Astrocyte of the cerebellum (primary cell): ENCODE measurements at regions not wholly inside any gene's neighbourhood (a gene's known extent, or its start where the extent isn't known, plus 50 kb on each side); places are given as distances from the start of the nearest gene placed in this dataset.

ENCODE experiments used
- DNase-seq: peaks from one replicate; pipeline ENCODE4 v3.0.0-alpha.2; 2011; ENCODE audit warnings: low read depth
- H3K4me3 ChIP-seq: 2 replicates; pipeline ENCODE4 v1.5.1; 2011; ENCODE audit warnings: mild to moderate bottlenecking, low read depth, low read length, moderate library complexity
- in situ Hi-C: cut with HindIII; loops from 2 replicates; pipeline ENCODE4 v1.10.0; 2017; ENCODE audit warnings: low sequenced_read_pairs
- TF ChIP-seq, protein P1 (sequence below): IDR thresholded peaks from 2 replicates; pipeline ENCODE4 v1.5.1; 2012; ENCODE audit warnings: low read length, low read depth, moderate library complexity, mild to moderate bottlenecking; ENCODE audit errors: missing control alignments

DNA sequence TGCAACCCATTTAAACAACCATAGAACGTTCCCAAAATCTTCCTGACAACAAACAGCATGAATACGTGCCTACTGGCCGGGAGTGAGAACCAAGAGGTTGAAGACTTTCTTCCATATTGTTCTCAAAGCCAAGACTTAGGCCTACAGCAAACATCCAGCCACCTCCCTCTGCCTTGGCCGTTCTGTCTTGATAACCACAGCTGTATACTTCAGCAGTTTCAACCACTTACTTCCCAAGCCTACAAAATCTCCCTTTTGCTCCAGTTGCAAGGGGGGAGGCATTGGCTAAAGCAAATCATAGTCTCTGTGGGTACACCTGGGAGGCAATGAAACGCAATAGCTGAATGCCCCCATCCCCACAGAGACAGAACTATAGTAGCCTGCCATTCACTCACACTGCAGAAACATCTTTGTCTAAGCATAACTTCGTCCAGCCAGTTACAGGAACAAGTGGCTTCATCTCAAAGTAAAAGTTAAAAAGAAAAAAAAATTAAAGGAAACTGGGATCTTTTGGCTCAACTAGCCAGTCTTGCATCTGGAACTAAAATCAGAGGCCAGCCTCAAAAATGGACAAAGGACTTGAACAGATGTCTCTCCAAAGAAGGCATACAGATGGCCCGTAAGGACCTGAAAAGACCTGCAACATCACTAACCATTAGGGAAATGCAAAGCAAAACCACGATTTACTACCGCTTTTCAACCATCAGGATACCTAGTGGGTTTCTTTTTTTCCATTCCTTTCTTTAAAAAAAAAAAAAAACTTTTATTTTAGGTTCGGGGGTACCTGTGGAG, 186.0 kb downstream of the PSMG1 start:
- in situ Hi-C loops: no loop called here
- TF ChIP-seq, protein P1, sequence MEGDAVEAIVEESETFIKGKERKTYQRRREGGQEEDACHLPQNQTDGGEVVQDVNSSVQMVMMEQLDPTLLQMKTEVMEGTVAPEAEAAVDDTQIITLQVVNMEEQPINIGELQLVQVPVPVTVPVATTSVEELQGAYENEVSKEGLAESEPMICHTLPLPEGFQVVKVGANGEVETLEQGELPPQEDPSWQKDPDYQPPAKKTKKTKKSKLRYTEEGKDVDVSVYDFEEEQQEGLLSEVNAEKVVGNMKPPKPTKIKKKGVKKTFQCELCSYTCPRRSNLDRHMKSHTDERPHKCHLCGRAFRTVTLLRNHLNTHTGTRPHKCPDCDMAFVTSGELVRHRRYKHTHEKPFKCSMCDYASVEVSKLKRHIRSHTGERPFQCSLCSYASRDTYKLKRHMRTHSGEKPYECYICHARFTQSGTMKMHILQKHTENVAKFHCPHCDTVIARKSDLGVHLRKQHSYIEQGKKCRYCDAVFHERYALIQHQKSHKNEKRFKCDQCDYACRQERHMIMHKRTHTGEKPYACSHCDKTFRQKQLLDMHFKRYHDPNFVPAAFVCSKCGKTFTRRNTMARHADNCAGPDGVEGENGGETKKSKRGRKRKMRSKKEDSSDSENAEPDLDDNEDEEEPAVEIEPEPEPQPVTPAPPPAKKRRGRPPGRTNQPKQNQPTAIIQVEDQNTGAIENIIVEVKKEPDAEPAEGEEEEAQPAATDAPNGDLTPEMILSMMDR: no peak
- no peak overlapping the region for H3K4me3 ChIP-seq
- no peak for DNase-seq

DNA sequence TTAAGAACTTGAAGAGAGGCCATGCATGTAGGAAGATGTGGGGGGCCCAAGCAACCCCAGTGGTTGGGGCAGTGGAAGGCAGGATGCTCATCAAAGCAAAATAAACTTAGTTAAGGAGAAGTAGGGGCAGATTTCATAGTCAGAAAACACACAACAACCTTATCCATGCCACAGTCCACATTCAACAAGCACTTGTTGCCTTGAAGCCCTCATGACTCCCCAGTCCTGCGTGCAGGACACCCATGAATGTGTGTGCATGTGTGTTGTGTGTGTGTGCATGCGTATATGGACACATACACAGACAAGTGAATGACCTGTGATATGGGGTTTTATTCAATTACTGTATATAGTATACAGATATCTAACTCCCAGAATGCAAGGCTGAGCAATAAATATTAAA, 186.9 kb downstream of the PSMG1 start:
- TF ChIP-seq, protein P1: no peak
- in situ Hi-C loops: no loop called here
- DNase-seq: no peak
- no peak overlapping the region for H3K4me3 ChIP-seq

DNA sequence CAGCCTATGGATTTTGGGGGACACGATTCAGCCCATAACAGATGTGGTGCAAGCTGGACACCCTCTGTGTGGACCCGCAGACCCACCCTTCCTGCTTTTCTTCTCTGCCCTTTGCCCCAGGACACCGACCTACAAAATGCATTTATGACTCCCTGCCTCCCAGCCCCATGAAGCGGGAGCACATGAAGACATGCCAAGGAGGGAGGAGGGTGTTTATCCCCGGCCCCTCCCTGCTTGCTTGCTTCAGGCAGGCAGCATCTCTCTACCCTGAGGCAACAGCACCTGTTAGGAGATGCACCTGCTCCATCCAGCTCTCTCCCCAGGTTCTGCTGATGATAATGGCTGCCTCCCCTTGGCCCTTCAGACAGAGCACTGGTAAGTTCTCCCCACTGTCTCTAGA, 187.5 kb downstream of the PSMG1 start:
- TF ChIP-seq, protein P1: no peak
- no peak for DNase-seq
- no peak overlapping the region for H3K4me3 ChIP-seq
- in situ Hi-C loops: no loop called here

DNA sequence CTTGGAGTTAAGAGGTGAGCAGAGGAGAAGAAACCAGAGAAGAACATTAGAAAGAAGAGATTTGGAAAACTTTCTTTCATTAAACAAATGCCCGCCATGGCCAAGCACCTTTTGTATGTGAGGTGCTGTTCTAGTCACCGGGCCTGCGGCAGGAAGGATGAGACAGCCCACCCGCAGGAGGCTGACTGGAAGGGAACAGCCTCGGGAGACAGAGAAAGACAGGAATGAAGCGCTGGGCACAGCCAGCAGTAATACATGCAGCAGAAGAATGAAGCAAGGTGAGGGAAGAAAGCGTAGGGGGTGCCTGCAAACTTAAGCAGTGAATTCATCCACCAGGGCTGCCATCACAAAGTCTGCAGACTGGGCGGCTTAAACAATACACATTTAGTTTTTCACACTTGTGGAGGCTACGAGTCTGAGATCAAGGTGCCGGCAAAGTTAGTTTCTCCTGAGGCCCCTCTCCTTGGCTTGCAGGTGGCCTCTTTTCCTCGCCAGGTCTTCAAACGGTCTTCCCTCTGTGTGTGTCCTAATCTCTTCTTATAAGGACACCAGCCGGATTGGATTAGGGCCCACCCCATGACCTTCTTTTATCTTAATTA, 188.1 kb downstream of the PSMG1 start:
- TF ChIP-seq, protein P1: no peak
- in situ Hi-C loops: no loop called here
- DNase-seq: no peak
- H3K4me3 ChIP-seq: no peak overlapping the region

DNA sequence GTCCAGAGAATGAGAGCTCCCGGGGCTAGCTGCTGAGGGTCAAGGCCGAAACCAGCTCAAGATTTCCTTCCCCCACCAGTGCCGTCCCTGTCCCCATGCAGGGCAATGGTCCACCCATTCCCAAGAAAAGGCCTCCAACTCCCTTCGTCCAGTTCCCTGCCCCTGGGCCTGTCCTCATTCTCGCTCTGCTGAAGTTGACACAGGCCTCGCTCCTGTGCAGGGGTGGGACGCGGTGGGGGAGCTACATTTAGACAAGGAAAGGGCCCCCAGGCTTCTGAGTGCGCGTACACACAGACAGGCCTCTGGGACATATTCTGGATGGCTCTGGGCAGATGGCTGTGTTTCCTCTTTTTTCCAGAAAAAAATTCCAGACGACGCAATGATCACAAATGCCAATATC, 188.3 kb downstream of the ETS2 start:
- in situ Hi-C loops: no loop called here
- no peak overlapping the region for H3K4me3 ChIP-seq
- TF ChIP-seq, protein P1: no peak
- no peak for DNase-seq

DNA sequence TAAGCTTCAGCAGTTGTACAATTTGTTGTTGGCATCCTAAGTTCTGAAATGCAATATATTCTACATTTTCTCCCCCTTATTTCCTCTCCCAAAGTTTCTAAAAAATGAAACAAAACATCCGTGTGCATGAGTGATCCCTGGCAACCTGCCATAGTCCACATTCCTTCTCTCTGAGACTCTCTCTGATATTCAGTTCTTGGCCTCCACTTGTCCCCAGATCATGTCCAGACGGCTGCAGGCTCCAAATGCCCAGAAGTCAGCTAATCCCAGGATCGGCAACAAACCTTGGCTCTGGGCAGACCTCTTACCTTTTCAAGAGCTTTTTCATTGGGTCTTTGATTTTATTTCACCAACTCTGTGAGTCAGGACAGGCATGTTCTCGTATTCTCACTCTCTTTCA, 187.8 kb downstream of the ETS2 start:
- in situ Hi-C loops: no loop called here
- DNase-seq: peak; percentile 75

More for the DNA sequence above, 187.8 kb downstream of the ETS2 start:
- TF ChIP-seq, protein P1: no peak
- H3K4me3 ChIP-seq: no peak overlapping the region
